Activated CD4-positive, alpha-beta T cell treated with anti-CD3 and anti-CD28 coated beads, Interleukin-2, Interleukin-4, amounts not matched to agents 100 ng/mL and 50 ng/mL, durations not matched to agents 16 hours and 8 hours (primary cell): ENCODE measurements at regions not wholly inside any gene's neighbourhood (a gene's known extent, or its start where the extent isn't known, plus 50 kb on each side); places are given as distances from the start of the nearest gene placed in this dataset.
"Not testable (repeated sequence)": the region's sequence is repeated elsewhere in the genome, so short reads cannot be mapped to it uniquely, and the experiment has no call there.

Source experiments
- DNase-seq: peaks from one replicate; pipeline ENCODE4 v3.0.0-alpha.2; 2020; ENCODE audit warnings: low spot score

GRCh38 chr1:149700220-149700619 lies 82.3 kb upstream of the FCGR1A start:
- not testable (repeated sequence) for DNase-seq

- DNase-seq: not testable (repeated sequence)
Measured at GRCh38 chr1:149700677-149701567, 81.6 kb upstream of the FCGR1A start.

GRCh38 chr1:149708192-149708853 lies 74.2 kb upstream of the FCGR1A start:
- peak; percentile 80 for DNase-seq

GRCh38 chr1:149711651-149712050 lies 70.8 kb upstream of the FCGR1A start:
- DNase-seq: not testable (repeated sequence)

GRCh38 chr1:149712154-149712927 lies 70.2 kb upstream of the FCGR1A start:
- peak; percentile 73 for DNase-seq

- not testable (repeated sequence) for DNase-seq
Measured at GRCh38 chr1:149713513-149713912, 69.0 kb upstream of the FCGR1A start.

GRCh38 chr1:149713952-149714351 lies 68.5 kb upstream of the FCGR1A start:
- DNase-seq: not testable (repeated sequence)

GRCh38 chr1:149724618-149725302 lies 57.7 kb upstream of the FCGR1A start:
- not testable (repeated sequence) for DNase-seq

GRCh38 chr1:149726688-149727087 lies 55.8 kb upstream of the FCGR1A start:
- not testable (repeated sequence) for DNase-seq

GRCh38 chr1:149728598-149728997 lies 53.9 kb upstream of the FCGR1A start:
- not testable (repeated sequence) for DNase-seq
